GM18502 (cell line): ENCODE measurements at regions not wholly inside any gene's neighbourhood (a gene's known extent, or its start where the extent isn't known, plus 50 kb on each side); places are given as distances from the start of the nearest gene placed in this dataset.
"Not testable (repeated sequence)": the region's sequence is repeated elsewhere in the genome, so short reads cannot be mapped to it uniquely, and the experiment has no call there.

Source experiments
- ATAC-seq: cut with Tn5 transposase; IDR thresholded peaks from one replicate; pipeline ENCODE4 v1.9.1; 2021; ENCODE audit warnings: mild to moderate bottlenecking; ENCODE audit not compliant: unreplicated experiment, poor library complexity

DNA sequence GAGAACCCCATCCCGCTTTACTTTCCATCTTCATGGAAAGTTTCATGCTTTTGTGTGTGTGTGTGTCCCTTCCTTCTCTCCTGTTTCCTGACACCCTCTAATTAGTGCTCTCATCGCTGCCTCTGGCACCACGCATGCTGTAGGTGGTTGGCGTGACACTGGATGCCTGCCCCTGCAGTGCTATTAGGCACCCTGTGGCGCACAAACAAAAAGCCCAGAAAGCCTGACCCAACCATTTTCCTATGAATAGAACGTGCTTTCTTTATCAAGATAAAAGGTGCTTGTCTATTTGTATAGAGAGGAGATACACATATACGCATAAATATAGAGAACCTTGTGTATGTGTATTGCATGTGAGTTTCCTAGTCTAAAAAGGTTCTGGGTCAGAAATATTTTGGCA, 120.8 kb upstream of the CDCA7L start:
- no peak for ATAC-seq

DNA sequence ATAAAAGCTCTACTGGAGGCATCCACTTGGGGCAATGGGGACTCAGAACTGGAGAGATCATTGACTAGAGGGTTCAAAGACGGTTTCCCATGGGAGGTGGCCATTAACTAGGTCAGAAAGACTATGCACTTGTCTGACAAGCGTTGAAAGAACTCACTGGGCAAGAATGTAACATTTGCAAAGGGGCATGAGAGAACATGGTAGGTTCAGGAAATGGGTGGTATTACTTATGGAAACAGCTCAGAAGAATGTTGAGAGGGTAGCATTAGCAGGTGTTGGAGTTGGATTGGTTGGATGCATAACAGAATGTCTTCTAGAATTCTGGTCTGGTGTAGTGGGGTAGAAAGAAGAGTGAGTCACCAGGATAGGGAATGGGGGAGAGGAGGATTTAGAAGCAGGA, 119.1 kb upstream of the CDCA7L start:
- ATAC-seq: no peak

DNA sequence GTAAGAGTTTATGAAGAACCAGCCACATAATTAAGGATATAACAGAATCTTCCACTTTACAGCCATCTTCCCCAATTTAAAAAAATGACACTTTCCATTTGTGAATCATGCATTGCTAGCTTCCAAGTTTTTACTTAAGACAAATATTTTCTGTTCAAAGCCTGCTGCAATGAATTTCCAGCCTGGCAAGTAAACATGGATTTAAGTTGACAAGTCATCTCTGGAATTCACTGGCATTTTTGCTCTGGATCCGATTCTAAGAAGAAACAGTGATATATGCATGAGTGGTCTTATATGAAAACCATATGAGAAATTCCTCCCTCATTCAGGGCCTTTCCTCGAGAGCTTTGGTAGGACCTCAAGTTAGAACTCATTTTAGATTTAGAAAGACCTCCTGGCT, 116.1 kb upstream of the CDCA7L start:
- ATAC-seq: no peak

DNA sequence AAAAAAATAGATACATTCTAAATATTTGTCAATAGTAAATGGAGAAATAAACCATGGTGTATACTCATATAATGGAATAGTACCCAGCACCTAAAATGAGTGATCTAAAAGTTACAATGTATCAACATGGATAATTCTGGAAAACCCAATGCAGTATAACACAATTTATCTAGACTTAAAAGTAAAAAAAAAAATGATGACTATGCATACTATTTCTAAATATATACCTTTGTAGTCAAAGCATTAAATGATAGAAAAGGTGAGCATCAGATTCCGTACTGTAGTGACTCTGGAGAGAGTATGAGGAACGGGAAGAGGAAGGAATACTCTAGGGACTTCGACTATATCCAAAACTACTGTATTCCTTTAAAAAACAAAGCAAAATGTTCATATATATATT, 115.2 kb upstream of the CDCA7L start:
- no peak for ATAC-seq

DNA sequence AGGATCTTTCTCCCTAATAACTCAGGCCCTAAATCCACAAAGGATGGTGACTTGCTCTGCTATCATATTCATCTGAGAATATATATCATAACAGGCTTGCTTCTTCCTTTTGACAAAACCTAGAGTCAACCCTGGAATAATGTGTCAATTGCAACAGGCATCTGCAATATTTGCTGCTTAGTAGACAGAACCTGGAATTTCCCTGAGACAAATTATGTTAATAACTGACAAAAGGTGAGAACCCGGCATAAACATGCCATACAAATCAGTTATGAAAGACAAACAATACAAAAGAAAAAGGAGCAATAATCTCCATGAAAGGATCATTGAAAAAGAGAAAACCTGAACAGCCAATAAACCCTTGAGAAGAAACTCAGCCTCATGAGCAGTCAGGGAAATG, 114.5 kb upstream of the CDCA7L start:
- no peak for ATAC-seq

DNA sequence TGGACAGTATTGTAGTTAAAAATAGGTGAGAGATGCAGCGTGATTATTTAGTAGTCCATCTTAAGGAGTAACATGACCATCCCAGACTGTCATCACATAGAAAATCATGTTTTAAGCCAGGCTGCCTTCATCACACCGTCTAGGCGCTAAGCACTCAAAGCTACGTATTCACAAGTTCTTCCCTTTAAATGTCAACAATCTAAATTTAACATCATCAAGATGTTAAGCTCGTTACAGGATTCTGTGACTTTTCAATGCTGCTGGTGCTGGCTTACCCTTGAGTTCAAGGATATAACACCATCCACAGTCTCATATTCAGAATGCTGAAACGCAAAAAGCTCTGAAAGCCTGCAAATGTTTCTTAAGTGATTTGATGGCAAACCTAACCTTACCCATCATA, 109.5 kb upstream of the CDCA7L start:
- ATAC-seq: no peak

DNA sequence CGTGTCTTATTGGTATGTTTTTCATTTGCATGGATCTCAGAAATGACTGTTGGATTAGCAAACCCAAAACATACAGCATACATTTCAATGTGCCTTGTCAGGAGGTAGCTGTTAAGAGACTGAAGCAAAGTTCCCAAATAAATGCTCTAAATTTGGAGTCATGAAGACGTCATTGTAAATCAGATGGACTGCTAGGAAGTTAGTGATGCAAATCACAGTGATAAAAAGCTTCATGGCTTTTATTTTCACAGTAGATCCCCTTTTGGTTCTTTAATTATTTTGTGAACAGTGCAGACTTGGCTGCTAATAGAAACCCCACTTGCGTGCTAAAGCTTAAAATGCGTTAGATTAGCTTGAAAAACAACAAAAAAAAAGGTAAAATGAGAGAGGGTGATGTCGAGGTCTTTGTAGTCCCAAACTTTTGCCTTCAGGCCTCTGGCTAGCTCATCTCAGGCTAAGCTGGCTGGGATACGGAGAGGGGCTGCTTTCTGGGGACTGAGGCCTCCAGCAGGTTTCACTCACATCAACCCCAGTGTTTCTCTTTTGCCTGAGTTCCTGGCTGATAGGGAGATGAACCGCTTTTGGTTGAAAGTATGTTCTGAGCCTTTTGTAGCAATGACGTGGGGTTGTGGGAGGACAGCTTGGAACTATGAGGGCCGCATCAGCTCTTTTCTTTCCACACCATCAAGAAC, 107.1 kb upstream of the CDCA7L start:
- no peak for ATAC-seq

DNA sequence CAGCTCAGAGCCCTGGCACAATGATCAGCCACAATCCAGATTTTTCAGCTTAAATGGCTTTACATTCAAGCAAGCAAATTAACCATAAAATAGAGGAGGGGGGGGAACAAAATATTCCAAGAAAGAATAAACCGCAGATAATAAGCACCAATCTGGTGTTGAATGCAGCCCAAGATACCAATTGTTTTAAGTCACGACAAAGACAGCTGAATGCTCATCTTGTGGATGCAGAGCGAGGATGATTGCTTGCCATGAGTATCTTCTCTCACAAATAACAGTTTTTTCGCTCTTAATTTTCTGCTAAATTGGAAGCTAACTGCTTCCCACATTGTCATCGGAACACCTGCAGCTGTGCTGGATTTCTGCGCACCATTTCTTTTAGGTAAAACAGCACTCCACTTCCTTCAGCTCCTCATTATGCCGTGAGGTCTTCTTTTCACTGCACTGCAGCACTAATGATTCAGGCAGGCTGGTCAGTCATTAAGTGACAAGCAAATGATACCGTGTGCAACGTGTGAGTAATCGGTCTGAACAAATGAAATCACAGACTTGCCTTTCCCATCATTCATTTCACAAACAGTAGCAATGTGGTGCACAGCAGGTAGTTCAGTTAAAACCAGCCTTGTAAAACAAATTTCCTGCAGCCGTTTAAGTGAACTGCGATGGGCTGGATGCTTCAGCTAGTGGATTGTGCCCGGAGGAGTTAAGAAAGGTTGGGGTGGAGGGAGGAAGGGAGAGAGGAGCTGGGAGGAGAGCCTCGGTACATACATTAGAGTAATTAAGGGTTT, 106.4 kb upstream of the CDCA7L start:
- ATAC-seq: no peak

DNA sequence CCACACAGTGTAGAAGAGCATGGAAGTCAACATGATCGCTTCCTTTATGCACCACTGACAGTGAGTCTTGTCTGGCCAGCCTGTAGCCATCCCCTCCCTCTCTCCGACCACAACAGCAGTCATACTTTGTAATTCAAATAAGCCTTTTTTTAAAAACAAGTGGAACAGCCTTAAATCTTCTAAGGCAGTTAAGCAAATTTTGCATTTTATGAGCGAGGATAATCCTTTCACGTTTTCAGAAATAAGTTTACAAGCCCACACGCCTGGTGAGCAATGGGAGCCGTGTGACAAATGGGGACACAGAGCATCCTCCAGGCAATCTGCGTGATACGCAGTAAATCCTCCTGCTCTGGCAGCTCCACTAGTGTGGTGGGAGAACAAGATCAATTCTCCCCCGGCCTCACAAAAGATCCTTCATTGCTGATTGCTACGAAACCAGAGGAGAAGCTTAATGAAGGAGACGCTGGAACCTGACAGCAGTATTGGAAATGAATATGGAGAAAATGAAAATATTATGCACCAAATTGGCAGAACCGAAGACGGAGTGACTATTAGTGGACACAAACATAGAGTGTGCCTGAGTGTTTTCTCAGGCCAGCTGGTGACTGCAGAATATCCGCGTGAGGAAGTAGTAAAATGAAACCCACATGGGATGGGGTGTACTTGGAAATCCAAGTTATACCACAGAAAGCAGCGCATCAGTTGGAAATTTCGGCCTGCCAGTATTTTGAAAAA, 104.2 kb upstream of the CDCA7L start:
- ATAC-seq: no peak

DNA sequence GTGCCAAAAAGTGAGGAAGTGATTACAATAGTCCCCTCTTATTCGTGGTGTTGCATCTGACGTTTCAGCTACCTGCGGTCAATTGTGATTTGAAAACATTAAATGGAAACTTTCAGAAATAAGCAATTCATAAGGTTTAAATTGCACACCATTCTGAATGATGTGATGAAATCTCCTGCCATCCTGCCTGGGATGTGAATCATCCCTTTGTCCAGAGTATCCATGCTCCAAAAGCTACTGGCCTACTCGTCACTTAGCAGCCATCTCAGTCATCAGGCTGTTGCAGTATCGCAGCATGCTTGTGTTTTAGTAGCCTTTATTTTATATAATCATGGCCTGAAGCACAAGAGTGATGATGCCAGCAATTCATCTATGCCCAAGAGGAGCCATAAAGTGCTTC, 97.7 kb upstream of the CDCA7L start:
- ATAC-seq: no peak

DNA sequence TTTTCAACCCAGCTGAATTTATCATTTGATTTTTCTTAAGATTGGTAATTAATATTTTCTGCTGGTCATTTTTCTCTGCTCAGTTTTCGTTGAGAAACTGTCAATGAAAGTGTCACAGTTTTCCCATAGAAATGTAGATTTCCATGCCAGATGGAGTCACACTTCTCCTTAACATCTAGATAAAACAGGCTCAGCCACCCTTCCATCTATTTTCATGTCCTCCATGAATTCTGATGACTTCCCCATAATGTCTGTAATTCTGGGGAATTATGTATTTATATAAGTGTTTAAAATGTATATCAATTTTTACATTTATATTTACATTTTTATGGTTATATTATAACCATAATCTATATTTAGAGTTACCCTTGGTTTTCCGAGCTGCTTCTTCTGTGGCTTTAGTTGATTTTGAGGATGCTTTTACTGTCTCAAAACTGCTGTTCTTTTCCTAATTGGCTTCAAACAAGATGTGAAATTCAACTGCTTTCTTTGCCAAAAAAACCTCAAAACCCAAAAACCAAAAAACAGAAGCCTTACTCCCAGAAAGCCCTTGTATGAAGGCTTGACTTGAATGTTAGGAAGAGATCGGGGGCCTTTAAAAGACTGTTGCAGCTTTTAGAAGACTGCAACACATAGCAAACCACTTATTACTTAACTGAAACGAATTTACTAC, 95.4 kb upstream of the CDCA7L start:
- ATAC-seq: no peak

DNA sequence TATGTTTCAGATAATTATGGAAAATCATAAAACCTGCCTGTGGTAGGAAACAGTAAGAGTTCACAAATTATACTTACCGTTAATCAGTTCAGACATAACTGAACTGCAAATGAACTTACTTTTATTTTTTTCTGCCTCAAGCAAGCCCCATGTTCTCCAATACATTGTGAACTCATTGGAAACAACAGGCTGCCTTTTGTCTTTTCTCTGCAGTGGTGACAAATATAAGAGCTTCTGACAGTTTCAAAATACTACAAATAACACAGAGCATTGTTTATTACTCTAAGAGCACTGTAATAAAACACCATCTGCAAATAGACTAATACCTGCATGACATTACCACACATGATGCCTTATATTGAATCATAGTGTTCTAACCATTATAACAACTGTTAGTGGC, 94.0 kb upstream of the CDCA7L start:
- ATAC-seq: no peak

DNA sequence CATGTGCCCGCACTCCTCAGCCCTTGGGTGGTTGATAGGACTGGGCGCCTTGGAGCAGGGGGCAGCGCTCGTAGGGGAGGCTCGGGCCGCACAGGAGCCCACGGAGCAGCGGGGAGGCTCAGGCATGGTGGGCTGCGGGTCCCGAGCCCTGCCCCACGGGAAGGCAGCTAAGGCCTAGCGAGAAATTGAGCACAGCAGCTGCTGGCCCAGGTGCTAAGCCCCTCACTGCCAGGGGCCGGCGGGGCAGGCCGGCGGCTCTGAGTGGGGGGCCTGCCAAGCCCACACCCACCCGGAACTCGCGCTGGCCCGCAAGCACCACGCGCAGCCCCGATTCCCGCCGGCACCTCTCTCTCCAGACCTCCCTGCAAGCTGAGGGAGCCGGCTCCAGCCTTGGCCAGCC, 86.7 kb upstream of the CDCA7L start:
- ATAC-seq: not testable (repeated sequence)

DNA sequence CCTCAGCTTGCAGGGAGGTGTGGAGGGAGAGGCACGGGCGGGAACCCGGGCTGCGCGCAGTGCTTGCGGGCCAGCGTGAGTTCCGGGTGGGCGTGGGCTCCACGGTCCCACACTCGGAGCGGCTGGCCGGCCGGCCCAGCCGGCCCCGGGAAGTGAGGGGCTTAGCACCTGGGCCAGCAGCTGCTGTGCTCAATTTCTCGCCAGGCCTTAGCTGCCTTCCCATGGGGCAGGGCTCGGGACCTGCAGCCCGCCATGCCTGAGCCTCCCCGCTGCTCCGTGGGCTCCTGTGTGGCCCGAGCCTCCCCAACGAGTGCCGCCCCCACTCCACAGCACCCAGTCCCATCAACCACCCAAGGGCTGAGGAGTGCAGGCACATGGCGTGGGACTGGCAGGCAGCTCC, 83.0 kb upstream of the CDCA7L start:
- not testable (repeated sequence) for ATAC-seq

DNA sequence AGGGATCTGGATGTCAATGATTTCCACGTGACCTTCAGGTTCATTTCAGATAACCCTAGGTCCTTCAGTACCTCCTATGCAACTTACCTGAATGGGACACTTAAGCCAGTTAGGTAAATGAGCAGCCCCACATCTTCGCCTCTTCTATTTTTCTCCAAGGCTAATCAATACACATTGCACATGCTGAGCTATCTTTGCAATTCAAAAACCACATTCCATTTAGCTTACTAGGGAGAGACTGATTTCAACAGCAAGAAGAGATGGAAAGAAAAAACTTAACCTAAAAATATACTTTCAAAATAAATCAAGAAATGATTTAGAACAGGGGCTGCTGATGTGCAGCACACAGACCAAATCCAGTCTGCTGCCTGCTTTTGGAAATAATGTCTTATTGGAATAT, 81.8 kb upstream of the CDCA7L start:
- no peak for ATAC-seq

DNA sequence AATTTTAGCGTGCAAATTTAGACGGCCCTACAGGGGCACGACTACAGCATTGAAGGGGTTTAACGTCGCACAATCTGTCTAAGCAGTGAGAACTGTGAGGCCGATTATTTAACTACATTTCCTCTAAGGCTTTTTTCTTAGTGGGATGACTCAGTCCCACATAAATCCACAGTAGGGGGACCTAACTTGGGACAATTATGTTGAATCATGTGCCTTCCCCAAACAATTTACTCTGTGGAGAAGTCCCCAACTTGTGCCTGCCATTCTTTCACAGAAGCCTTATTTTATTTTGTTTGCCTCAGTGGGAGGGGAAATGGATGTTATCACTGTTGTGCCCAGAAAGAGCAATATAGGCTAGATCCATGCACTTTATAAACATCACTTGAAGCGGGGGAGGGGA, 80.3 kb upstream of the CDCA7L start:
- no peak for ATAC-seq

DNA sequence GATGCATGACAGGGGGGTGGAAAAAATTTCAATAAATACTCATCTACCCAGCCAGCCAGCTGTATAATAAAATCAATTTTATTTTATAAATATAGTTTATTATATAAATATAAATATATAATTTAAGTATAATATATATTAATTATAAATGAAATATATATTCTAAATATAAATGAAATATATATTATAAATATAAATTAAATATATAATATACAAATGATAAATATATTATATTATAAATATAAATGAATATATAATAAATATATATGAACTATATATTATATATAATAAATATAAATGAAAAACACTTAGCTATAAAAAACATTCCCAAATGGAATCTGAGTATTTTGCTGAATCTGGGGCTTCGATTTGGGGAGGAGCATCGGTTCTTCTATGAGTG, 79.4 kb upstream of the CDCA7L start:
- no peak for ATAC-seq

DNA sequence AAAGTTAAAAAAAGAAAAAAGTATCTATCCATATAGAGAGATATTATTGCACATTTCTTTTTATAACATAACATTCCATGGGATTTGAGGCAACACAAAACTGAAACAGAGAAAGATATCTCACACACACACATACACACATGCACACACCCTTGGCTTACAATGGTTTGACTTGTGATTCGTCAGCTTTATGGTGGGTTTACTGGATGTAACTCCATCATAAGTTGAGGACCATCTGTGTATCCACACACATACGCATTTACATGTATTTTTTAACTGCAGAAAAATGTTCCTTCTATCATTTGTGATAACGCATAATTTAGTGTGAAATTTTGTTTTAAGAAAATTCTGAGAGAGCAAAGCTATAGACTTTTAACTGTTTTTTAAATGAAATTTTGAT, 74.2 kb upstream of the CDCA7L start:
- ATAC-seq: no peak

DNA sequence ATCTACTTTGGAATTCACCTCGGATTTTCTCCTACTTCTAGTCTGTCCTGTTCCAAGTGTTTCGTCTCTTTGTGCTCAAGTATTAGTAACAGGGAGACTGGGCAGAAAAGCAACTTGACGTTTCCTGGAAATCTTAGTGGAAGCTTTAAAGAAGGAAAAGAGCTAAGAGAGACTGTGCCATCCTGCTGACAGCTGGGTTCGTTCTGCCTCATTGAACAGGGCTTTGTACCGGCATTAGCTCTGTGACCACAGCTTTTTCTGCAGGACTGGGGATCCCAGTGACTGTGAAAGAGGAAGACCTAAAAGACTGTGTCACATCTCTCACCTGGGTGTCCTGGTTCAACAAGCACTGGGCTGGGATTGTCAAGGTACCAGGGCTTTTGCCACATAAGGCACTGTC, 70.8 kb upstream of the CDCA7L start:
- ATAC-seq: peak; percentile 59

DNA sequence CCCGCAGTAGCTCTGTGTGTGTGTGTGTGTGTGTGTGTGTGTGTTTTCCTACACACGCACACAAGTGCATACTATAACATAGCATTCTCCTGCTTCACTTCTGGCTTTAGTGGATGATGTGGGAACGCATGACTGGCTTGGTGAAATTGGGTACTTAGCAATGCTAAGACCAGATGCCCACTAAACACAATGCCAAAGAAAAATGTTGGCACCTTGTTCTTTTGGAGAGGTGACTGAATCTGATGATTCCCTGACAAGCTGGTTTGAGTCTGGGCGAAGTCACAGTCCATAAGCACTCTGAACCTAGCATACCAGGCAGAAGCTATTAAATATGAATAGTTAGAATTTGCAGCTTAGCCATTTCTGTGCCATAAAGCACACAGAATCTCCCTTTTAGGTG, 68.0 kb upstream of the CDCA7L start:
- ATAC-seq: no peak

DNA sequence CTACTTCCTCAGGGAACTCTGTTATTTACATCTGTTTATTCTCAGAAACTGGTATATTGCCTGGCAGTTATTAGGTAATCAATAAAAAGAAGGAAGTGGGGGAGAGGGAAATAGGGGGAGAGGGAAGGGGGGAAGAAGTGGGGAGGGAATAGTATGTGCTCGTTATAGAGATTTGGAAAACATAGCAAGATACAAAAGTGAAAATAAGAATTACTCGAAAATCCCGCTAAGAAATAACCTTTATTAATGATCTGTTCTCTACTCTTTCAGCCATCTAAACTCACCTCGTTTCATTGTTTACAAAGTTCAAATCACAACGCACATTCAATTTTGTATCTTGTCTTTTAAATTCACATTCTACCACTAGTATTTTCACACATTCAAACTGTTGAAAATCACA, 63.0 kb upstream of the CDCA7L start:
- no peak for ATAC-seq
